ENCODE measurements at regions not wholly inside any gene's neighbourhood (a gene's known extent, or its start where the extent isn't known, plus 50 kb on each side); places are given as distances from the start of the nearest gene placed in this dataset.
"Not testable (repeated sequence)": the region's sequence is repeated elsewhere in the genome, so short reads cannot be mapped to it uniquely, and the experiment has no call there.

DNA sequence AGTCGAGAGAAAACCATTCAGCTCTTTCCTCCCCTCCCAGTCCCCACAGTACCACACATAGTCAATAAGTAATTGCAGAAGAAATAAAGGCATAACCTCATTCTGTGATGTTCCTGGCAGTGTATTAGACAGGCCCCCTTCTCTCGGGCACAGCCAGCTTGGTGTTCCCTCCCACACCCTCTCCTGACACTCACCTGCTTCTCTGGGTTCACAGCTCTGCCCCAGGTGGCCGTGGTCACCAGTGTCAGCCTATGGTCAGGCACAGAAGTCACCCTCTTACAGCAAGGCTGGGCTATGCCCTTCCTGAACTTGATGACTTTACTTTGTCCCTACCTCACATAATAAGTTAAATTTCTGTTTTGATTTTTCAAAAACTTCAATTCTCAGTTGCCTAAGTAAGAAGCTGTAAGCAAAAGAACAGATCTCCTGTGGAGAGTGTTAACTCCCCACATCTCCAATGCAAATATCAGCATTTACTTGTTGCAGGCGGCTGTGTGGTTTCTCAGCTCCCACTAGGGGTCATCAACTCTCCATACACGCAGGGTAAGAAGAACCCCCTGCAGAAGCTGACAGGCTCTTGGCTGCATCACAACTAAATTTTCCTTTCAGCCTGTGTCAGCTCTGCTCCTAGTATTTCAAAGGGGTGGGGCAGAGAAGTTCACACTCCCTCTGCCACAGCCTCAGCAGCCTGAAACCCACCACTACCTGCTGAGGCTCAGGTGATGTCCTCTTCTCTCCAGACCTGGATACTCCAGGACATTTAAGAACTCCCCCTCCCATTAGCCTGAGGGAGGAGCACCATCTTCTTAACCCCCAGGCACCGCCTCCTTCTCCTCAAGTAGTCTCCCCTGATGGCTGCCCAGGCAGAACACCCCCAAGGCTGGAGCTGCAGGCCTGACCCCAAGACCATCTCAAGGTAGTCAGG lies 172.9 kb upstream of the ETV3 start:
- peaks cover 18% of the 10 kb centered on the region for H3K4me1 ChIP-seq (ENCODE audit: control insufficient read depth, insufficient read depth, low read length)
- not testable (repeated sequence) for H3K36me3 ChIP-seq (ENCODE audit: control insufficient read depth, insufficient read depth, low read length); H3K9me3 ChIP-seq (ENCODE audit: control insufficient read depth, insufficient read depth, low read depth, low read length); H3K27me3 ChIP-seq (ENCODE audit: control insufficient read depth, insufficient read depth, low read length); H3K4me3 ChIP-seq (ENCODE audit: low read depth, low read length); H3K9ac ChIP-seq (ENCODE audit: low read length); H3K27ac ChIP-seq (ENCODE audit: low read depth, low read length)

DNA sequence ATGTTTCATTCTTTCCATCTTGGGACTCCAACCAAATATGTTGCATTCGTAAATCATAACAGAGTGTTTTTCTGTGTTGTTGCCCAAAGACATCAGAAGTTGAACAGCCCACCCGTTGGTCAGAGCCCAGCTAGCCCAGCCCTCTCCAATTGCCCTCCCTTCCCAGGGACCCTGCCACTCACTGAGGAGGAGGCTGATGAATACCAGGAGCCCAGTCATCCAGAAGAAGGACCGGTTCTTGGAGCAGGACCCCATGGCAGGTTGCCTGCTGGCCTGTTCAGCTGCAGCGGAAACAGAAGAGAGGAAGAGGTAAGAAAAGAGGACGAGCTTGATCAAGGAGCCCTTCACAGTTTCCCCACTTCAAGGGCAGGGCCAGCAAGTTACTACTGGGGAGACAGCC lies 172.2 kb upstream of the ETV3 start:
- H3K9ac ChIP-seq (ENCODE audit: low read length): no peak overlapping the region
- peaks cover 18% of the 10 kb centered on the region for H3K4me1 ChIP-seq (ENCODE audit: control insufficient read depth, insufficient read depth, low read length)
- no peaks in the 10 kb centered on the region for H3K27me3 ChIP-seq (ENCODE audit: control insufficient read depth, insufficient read depth, low read length)
- no peaks in the 10 kb centered on the region for H3K9me3 ChIP-seq (ENCODE audit: control insufficient read depth, insufficient read depth, low read depth, low read length)
- H3K36me3 ChIP-seq (ENCODE audit: control insufficient read depth, insufficient read depth, low read length): no peaks in the 10 kb centered on the region
- H3K4me3 ChIP-seq (ENCODE audit: low read depth, low read length): no peak overlapping the region
- no peak overlapping the region for H3K27ac ChIP-seq (ENCODE audit: low read depth, low read length)

DNA sequence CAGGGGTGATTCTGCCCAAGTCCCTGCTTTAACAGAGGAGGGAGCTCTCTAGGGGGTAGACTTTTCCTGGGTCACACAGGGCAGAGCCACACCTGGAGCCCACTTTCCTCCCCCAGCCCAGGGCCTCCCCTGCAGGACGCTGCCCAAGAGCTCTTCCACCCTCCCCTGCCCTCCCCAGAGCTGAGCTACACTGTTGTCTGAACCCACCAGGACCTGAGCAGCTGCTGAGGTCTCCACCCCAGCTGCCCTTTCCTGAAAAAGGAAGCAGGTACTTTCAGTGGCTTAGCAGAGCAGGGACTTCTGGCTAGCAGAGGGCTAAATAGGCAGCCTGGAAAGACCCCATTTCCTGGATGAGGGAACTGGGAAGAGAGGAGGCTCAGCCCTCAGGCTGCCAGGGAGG lies 169.3 kb upstream of the ETV3 start:
- Histone ChIP-seq H3K9me3 (ENCODE audit: control insufficient read depth, insufficient read depth, low read depth, low read length) (no peaks in the 10 kb centered on the region), H3K36me3 (ENCODE audit: control insufficient read depth, insufficient read depth, low read length) (no peaks in the 10 kb centered on the region), H3K9ac (ENCODE audit: low read length) (no peak overlapping the region), H3K4me3 (ENCODE audit: low read depth, low read length) (no peak overlapping the region), H3K27ac (ENCODE audit: low read depth, low read length) (no peak overlapping the region), H3K27me3 (ENCODE audit: control insufficient read depth, insufficient read depth, low read length) (no peaks in the 10 kb centered on the region), H3K4me1 (ENCODE audit: control insufficient read depth, insufficient read depth, low read length) (peaks cover 18% of the 10 kb centered on the region)

DNA sequence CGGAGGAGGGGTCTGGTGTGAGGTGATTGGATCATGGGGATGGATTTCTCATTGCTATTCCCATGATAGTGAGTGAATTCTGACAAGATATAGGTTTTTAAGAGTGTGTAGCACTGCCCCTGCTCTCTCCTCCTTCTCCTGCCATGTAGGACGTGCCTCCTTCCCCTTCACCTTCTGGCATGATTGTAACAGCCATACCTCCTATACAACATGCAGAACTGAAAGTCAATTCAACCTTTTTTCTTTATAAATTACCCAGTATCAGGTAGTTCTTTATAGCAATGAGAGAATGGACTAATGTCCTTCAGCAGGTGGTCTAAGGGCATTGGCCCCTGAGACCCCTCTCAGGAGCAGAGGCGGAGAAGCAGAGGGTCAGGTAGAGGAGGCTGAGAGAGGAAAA lies 168.7 kb upstream of the ETV3 start:
- peaks cover 17% of the 10 kb centered on the region for H3K4me1 ChIP-seq (ENCODE audit: control insufficient read depth, insufficient read depth, low read length)
- no peaks in the 10 kb centered on the region for H3K36me3 ChIP-seq (ENCODE audit: control insufficient read depth, insufficient read depth, low read length)
- no peaks in the 10 kb centered on the region for H3K9me3 ChIP-seq (ENCODE audit: control insufficient read depth, insufficient read depth, low read depth, low read length)
- H3K27me3 ChIP-seq (ENCODE audit: control insufficient read depth, insufficient read depth, low read length): no peaks in the 10 kb centered on the region
- no peak overlapping the region for H3K4me3 ChIP-seq (ENCODE audit: low read depth, low read length)
- no peak overlapping the region for H3K27ac ChIP-seq (ENCODE audit: low read depth, low read length)
- no peak overlapping the region for H3K9ac ChIP-seq (ENCODE audit: low read length)

DNA sequence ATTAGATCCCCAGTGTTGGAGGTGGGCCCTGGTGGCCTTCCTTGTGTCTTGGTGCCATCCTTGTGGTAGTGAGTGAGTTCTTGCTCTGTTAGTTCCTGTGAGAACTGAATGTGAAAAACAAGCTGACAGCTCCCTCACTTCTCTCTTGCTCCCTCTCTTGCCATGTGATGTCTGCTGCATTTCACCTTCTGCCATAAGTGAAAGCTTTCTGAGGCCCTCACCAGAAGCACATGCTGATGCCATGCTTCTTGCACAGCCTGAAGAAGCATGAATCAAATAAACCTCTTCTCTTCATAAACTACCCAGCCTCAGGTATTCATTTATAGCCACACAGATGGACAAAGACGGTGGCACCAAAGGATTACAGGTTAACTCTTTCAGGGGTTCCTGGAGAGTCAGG lies 166.1 kb upstream of the ETV3 start:
- no peaks in the 10 kb centered on the region for H3K9me3 ChIP-seq (ENCODE audit: control insufficient read depth, insufficient read depth, low read depth, low read length)
- no peak overlapping the region for H3K27ac ChIP-seq (ENCODE audit: low read depth, low read length)
- H3K4me3 ChIP-seq (ENCODE audit: low read depth, low read length): no peak overlapping the region
- H3K9ac ChIP-seq (ENCODE audit: low read length): no peak overlapping the region
- no peaks in the 10 kb centered on the region for H3K27me3 ChIP-seq (ENCODE audit: control insufficient read depth, insufficient read depth, low read length)
- no peaks in the 10 kb centered on the region for H3K4me1 ChIP-seq (ENCODE audit: control insufficient read depth, insufficient read depth, low read length)
- no peaks in the 10 kb centered on the region for H3K36me3 ChIP-seq (ENCODE audit: control insufficient read depth, insufficient read depth, low read length)

DNA sequence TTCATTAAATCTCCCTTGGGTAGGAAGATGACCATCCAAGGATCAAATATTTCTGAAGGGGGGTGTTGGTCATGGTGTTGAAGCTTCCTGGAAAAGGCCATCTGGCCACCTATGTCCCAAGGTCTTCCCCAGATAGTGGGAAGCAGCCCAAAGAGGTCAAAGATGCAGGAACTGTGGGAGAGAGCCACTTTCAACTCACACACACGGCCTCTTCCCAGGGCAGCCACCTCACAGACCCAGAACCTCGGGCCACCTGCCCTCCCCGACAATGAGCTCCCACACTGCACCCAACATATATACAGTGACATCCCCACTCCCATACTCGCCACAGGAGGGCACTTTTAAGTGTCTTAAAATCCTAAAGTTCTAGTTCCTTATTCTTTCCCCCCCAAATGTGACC lies 164.5 kb upstream of the ETV3 start:
- Histone ChIP-seq H3K4me3 (ENCODE audit: low read depth, low read length) (no peak overlapping the region), H3K4me1 (ENCODE audit: control insufficient read depth, insufficient read depth, low read length) (no peaks in the 10 kb centered on the region), H3K27me3 (ENCODE audit: control insufficient read depth, insufficient read depth, low read length) (no peaks in the 10 kb centered on the region), H3K27ac (ENCODE audit: low read depth, low read length) (no peak overlapping the region), H3K36me3 (ENCODE audit: control insufficient read depth, insufficient read depth, low read length) (no peaks in the 10 kb centered on the region), H3K9ac (ENCODE audit: low read length) (no peak overlapping the region), H3K9me3 (ENCODE audit: control insufficient read depth, insufficient read depth, low read depth, low read length) (no peaks in the 10 kb centered on the region)

DNA sequence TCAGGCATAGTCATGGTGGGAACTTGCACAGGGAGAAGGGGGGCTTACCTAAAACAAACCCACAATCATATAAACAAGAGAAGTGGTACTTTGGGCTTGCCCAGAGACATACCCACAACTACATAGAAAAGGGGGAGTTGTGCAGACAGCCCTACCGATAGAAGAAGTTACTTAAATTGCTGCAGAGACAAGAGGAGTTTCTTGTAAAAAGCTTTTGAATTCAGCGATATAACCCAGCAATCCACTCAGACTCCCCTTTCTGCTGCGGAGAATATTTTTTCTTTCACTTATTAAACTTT lies 164.0 kb upstream of the ETV3 start:
- H3K36me3 ChIP-seq (ENCODE audit: control insufficient read depth, insufficient read depth, low read length): no peaks in the 10 kb centered on the region
- no peak overlapping the region for H3K9ac ChIP-seq (ENCODE audit: low read length)
- no peak overlapping the region for H3K27ac ChIP-seq (ENCODE audit: low read depth, low read length)
- H3K4me1 ChIP-seq (ENCODE audit: control insufficient read depth, insufficient read depth, low read length): no peaks in the 10 kb centered on the region
- H3K4me3 ChIP-seq (ENCODE audit: low read depth, low read length): no peak overlapping the region
- H3K27me3 ChIP-seq (ENCODE audit: control insufficient read depth, insufficient read depth, low read length): no peaks in the 10 kb centered on the region
- H3K9me3 ChIP-seq (ENCODE audit: control insufficient read depth, insufficient read depth, low read depth, low read length): no peaks in the 10 kb centered on the region

DNA sequence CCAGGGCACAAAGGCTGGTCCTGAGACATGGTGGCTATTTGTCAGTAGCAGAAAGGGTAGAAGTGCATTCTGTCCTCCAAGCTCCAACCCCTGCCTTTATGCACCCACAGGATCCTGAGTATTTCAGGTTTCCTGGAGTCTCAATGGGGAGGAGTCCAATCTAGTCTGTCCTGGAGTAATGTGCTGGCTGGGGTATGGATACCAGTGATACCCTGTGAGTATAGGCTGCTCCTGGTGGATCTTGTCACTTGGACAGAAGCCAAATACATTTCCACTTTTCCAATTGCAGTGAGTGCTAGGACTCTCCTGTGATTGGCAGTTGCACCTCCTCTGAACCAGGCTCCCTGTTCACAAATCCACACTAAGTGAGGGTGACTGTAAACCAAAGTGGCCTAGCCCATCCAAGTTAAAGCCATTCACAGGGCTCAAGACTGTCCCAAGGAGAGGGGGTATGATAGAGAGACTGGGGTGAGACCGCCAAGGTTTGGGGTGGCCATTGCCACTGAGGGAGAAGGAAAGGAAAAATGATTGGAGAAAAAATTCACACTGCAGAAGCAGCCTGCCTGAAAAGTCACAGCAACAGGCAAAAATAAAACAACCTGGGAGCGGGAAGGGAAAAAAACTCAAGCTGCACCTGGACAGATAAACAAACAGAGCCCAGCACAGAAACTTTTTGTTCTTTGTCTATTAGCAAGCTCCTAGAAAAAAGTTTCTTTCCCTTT lies 163.4 kb upstream of the ETV3 start:
- H3K9me3 ChIP-seq (ENCODE audit: control insufficient read depth, insufficient read depth, low read depth, low read length): no peaks in the 10 kb centered on the region
- H3K4me3 ChIP-seq (ENCODE audit: low read depth, low read length): no peak overlapping the region

DNA sequence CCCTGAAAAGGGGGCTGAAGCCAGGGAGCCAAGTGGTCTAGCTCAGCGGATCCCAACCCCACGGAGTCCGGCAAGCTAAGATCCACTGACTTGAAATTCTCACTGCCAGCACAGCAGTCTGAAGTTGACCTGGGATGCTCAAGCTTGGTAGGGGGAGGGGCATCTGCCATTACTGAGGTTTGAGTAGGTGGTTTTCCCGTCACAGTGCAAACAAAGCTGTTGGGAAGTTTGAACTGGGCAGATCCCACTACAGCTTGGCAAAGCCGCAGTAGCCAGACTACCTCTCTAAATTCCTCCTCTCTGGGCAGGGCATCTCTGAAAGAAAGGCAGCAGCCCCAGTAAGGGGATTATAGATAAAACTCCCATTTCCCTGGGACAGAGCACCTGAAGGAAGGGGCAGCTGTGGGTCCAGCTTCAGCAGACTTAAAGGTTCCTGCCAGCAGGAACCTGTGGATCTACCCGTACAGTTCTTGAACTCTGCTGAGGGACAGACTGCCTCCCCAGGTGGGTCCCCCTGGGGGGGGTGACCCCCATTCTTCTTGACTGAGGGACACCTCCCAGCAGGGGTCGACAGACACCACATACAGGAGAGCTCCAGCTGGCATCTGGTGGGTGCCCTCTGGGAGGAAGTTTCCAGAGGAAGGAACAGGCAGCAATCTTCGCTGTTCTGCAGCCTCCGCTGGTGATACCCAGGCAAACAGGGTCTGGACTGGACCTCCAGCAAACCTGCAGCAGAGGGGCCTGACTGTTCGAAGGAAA lies 156.4 kb upstream of the ETV3 start:
- H3K4me3 ChIP-seq (ENCODE audit: low read depth, low read length); H3K4me1 ChIP-seq (ENCODE audit: control insufficient read depth, insufficient read depth, low read length); H3K27me3 ChIP-seq (ENCODE audit: control insufficient read depth, insufficient read depth, low read length); H3K9ac ChIP-seq (ENCODE audit: low read length); H3K27ac ChIP-seq (ENCODE audit: low read depth, low read length); H3K9me3 ChIP-seq (ENCODE audit: control insufficient read depth, insufficient read depth, low read depth, low read length); H3K36me3 ChIP-seq (ENCODE audit: control insufficient read depth, insufficient read depth, low read length): not testable (repeated sequence)

More for the DNA sequence above, 163.4 kb upstream of the ETV3 start:
- H3K4me1 ChIP-seq (ENCODE audit: control insufficient read depth, insufficient read depth, low read length): no peaks in the 10 kb centered on the region
- no peak overlapping the region for H3K9ac ChIP-seq (ENCODE audit: low read length)
- no peak overlapping the region for H3K27ac ChIP-seq (ENCODE audit: low read depth, low read length)
- no peaks in the 10 kb centered on the region for H3K27me3 ChIP-seq (ENCODE audit: control insufficient read depth, insufficient read depth, low read length)
- no peaks in the 10 kb centered on the region for H3K36me3 ChIP-seq (ENCODE audit: control insufficient read depth, insufficient read depth, low read length)

DNA sequence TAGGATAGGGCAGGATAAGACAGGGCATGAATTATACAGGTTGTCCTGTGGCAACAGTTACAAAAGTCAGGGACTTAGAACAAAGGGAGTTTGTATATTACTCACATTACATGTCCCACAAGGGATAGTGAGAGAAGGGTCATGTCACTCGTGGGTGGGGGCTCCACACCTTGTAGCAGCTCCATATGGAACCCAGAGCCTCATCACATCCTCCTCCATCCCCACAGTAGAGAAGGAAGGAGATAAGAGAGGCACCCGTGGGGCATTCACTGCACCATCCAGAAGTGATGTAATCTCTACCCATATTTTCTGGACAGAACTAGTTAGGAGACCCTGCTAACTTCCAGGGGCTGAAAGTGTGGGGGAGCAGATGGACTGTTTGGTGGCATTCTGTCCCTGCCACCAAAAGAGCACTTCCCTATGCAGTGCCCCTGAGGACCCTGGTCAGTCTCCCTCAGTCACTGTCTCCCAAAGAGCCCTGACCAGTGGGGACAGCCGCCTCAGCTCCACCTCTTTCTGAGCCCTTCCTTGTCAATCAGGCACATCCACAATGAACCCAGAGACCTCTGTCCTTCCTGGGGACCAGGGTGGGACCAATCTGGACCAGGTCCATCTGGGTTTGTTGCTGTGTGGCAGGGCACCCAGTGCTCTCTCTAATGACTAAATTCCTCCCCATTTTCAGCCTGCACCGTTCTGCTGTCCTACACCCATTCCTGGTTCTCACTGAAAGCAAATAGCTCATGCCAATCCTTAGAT lies 154.8 kb upstream of the ETV3 start:
- H3K9me3 ChIP-seq (ENCODE audit: control insufficient read depth, insufficient read depth, low read depth, low read length): no peaks in the 10 kb centered on the region; the same call in 1 of the 2 replicates
- no peak overlapping the region for H3K27ac ChIP-seq (ENCODE audit: low read depth, low read length)

More for the DNA sequence above, 154.8 kb upstream of the ETV3 start:
- Histone ChIP-seq H3K4me3 (ENCODE audit: low read depth, low read length) (no peak overlapping the region), H3K4me1 (ENCODE audit: control insufficient read depth, insufficient read depth, low read length) (no peaks in the 10 kb centered on the region), H3K36me3 (ENCODE audit: control insufficient read depth, insufficient read depth, low read length) (no peaks in the 10 kb centered on the region), H3K9ac (ENCODE audit: low read length) (no peak overlapping the region), H3K27me3 (ENCODE audit: control insufficient read depth, insufficient read depth, low read length) (0 out of 2 replicates have a peak, but pooled peaks cover 6% of the 10 kb centered on the region)

Measured in HUES6 (cell line).